Loucy (cell line): ENCODE measurements at regions not wholly inside any gene's neighbourhood (a gene's known extent, or its start where the extent isn't known, plus 50 kb on each side); places are given as distances from the start of the nearest gene placed in this dataset.

ENCODE experiments used
- H2AFZ ChIP-seq: fragments of 200-600 bp; sonication (generic); 2 replicates; pipeline ENCODE4 v1.6.0; 2016; ENCODE audit warnings: antibody characterized with exemption, mild to moderate bottlenecking, low read length, moderate library complexity
- H3F3A ChIP-seq: fragments of 200-600 bp; 2 replicates; pipeline ENCODE4 v1.6.0; 2016; ENCODE audit warnings: antibody characterized with exemption, low read depth, mild to moderate bottlenecking
- H3K27me3 ChIP-seq: fragments of 200-600 bp; sonication (generic); 2 replicates; pipeline ENCODE4 v1.6.1; 2014; ENCODE audit warnings: low read length, mild to moderate bottlenecking; ENCODE audit not compliant: insufficient read depth, poor library complexity, severe bottlenecking
- H3K36me3 ChIP-seq: fragments of 200-600 bp; sonication (generic); 2 replicates; pipeline ENCODE4 v1.6.1; 2016; ENCODE audit warnings: low read length; ENCODE audit not compliant: insufficient read depth
- H3K4me1 ChIP-seq: fragments of 200-600 bp; sonication (generic); 2 replicates; pipeline ENCODE4 v1.5.1; 2014; ENCODE audit warnings: low read length, mild to moderate bottlenecking; ENCODE audit not compliant: insufficient read depth, poor library complexity, severe bottlenecking
- H3K4me2 ChIP-seq: fragments of 200-600 bp; sonication (generic); 2 replicates; pipeline ENCODE4 v1.6.0; 2014; ENCODE audit warnings: antibody characterized with exemption, low read length, low read depth, mild to moderate bottlenecking; ENCODE audit not compliant: poor library complexity, severe bottlenecking
- H3K4me3 ChIP-seq: fragments of 200-600 bp; sonication (generic); 2 replicates; pipeline ENCODE4 v1.5.1; 2014; ENCODE audit warnings: low read length, mild to moderate bottlenecking, mixed read lengths; ENCODE audit not compliant: poor library complexity, severe bottlenecking
- H3K79me2 ChIP-seq: fragments of 200-600 bp; sonication (generic); 2 replicates; pipeline ENCODE4 v1.6.1; 2014; ENCODE audit warnings: low read length; ENCODE audit not compliant: insufficient read depth
- H3K9ac ChIP-seq: fragments of 200-600 bp; sonication (generic); 2 replicates; pipeline ENCODE4 v1.6.0; 2014; ENCODE audit warnings: mild to moderate bottlenecking, low read depth, low read length, moderate library complexity; ENCODE audit not compliant: poor library complexity, severe bottlenecking
- H3K9me2 ChIP-seq: fragments of 200-600 bp; sonication (generic); replicated peaks from 2 replicates; pipeline ENCODE4 v1.6.1; 2016; ENCODE audit warnings: low read depth, low read length, mixed read lengths
- H3K9me3 ChIP-seq: fragments of 200-600 bp; sonication (generic); 2 replicates; pipeline ENCODE4 v1.6.1; 2014; ENCODE audit warnings: mild to moderate bottlenecking, antibody characterized with exemption, low read length, low read depth; ENCODE audit not compliant: insufficient read depth
- H4K20me1 ChIP-seq: fragments of 200-600 bp; sonication (generic); 2 replicates; pipeline ENCODE4 v1.6.0; 2014; ENCODE audit warnings: antibody characterized with exemption, low read length, mild to moderate bottlenecking; ENCODE audit not compliant: insufficient read depth, poor library complexity, severe bottlenecking
- CTCF ChIP-seq: fragments of 200-600 bp; sonication (generic); conservative IDR thresholded peaks from 2 replicates; pipeline ENCODE4 v1.5.1; 2014; ENCODE audit warnings: mild to moderate bottlenecking, antibody characterized with exemption, low read length
- EZH2phosphoT487 ChIP-seq: fragments of 200-600 bp; IDR thresholded peaks from 2 replicates; pipeline ENCODE4 v1.6.1; 2018; ENCODE audit warnings: antibody characterized with exemption, mild to moderate bottlenecking, moderate library complexity, borderline replicate concordance

GRCh38 chr5:106417163-106417562 lies 1253.6 kb downstream of the EFNA5 start:
- Histone ChIP-seq H3F3A (no peaks in the 10 kb centered on the region), H3K9me2 (no peaks in the 10 kb centered on the region), H3K27me3 (no peaks in the 10 kb centered on the region), H3K79me2 (no peaks in the 10 kb centered on the region), H3K36me3 (no peaks in the 10 kb centered on the region), H2AFZ (no peak overlapping the region), H3K4me3 (no peak overlapping the region), H3K9me3 (no peaks in the 10 kb centered on the region), H3K9ac (no peak overlapping the region), H4K20me1 (no peaks in the 10 kb centered on the region), H3K4me2 (no peak overlapping the region), H3K4me1 (no peaks in the 10 kb centered on the region)
- TF ChIP-seq CTCF (no peak), EZH2phosphoT487 (no peak)

GRCh38 chr5:106415541-106415940 lies 1255.2 kb downstream of the EFNA5 start:
- H3K9me2 ChIP-seq, result no peaks in the 10 kb centered on the region
- H3K9me3 ChIP-seq, result no peaks in the 10 kb centered on the region
- no peaks in the 10 kb centered on the region for H3K4me1 ChIP-seq
- H3K4me2 ChIP-seq, result no peak overlapping the region
- H3F3A ChIP-seq, result no peaks in the 10 kb centered on the region
- TF ChIP-seq EZH2phosphoT487, result no peak
- TF ChIP-seq CTCF, result no peak
- H3K4me3 ChIP-seq, result no peak overlapping the region
- no peaks in the 10 kb centered on the region for H4K20me1 ChIP-seq
- no peaks in the 10 kb centered on the region for H3K36me3 ChIP-seq
- no peak overlapping the region for H2AFZ ChIP-seq
- no peaks in the 10 kb centered on the region for H3K79me2 ChIP-seq
- H3K9ac ChIP-seq, result no peak overlapping the region
- no peaks in the 10 kb centered on the region for H3K27me3 ChIP-seq

- Histone ChIP-seq H3K36me3 (no peaks in the 10 kb centered on the region), H3K9me2 (no peaks in the 10 kb centered on the region), H3K27me3 (no peaks in the 10 kb centered on the region), H3K4me1 (no peaks in the 10 kb centered on the region), H3K9ac (no peak overlapping the region), H4K20me1 (no peaks in the 10 kb centered on the region), H3K4me3 (no peak overlapping the region), H2AFZ (no peak overlapping the region), H3K4me2 (no peak overlapping the region), H3K9me3 (no peaks in the 10 kb centered on the region), H3F3A (no peaks in the 10 kb centered on the region), H3K79me2 (no peaks in the 10 kb centered on the region)
- TF ChIP-seq CTCF (no peak), EZH2phosphoT487 (no peak)
These were observed 1256.4 kb downstream of the EFNA5 start for GRCh38 chr5:106414342-106414741.
